Osteocyte (in vitro differentiated cells): ENCODE measurements at regions not wholly inside any gene's neighbourhood (a gene's known extent, or its start where the extent isn't known, plus 50 kb on each side); places are given as distances from the start of the nearest gene placed in this dataset.

Source experiments
- DNase-seq: peaks from one replicate; pipeline ENCODE4 v3.0.0; 2021; ENCODE audit warnings: mixed read lengths; ENCODE audit not compliant: unreplicated experiment; ENCODE audit errors: extremely low spot score
- H3K27ac Mint-ChIP-seq: one replicate; pipeline ENCODE4 v1.8.0; 2021; ENCODE audit warnings: mild to moderate bottlenecking, mixed read lengths; ENCODE audit not compliant: unreplicated experiment
- H3K27me3 Mint-ChIP-seq: one replicate; pipeline ENCODE4 v1.8.0; 2021; ENCODE audit warnings: mixed read lengths; ENCODE audit not compliant: unreplicated experiment
- H3K36me3 Mint-ChIP-seq: one replicate; pipeline ENCODE4 v1.8.0; 2021; ENCODE audit warnings: mixed read lengths; ENCODE audit not compliant: unreplicated experiment
- H3K4me1 Mint-ChIP-seq: one replicate; pipeline ENCODE4 v1.8.0; 2021; ENCODE audit warnings: mixed read lengths; ENCODE audit not compliant: unreplicated experiment
- H3K4me3 Mint-ChIP-seq: one replicate; pipeline ENCODE4 v1.8.0; 2021; ENCODE audit warnings: mild to moderate bottlenecking, moderate library complexity, mixed read lengths; ENCODE audit not compliant: unreplicated experiment
- H3K9me3 Mint-ChIP-seq: one replicate; pipeline ENCODE4 v1.8.0; 2021; ENCODE audit warnings: mixed read lengths; ENCODE audit not compliant: unreplicated experiment
- CTCF ChIP-seq: fragments of 200-600 bp; sonication (generic); IDR thresholded peaks from 2 replicates; pipeline ENCODE4 v1.5.0; 2021; ENCODE audit warnings: antibody characterized with exemption, mild to moderate bottlenecking, moderate library complexity

DNA sequence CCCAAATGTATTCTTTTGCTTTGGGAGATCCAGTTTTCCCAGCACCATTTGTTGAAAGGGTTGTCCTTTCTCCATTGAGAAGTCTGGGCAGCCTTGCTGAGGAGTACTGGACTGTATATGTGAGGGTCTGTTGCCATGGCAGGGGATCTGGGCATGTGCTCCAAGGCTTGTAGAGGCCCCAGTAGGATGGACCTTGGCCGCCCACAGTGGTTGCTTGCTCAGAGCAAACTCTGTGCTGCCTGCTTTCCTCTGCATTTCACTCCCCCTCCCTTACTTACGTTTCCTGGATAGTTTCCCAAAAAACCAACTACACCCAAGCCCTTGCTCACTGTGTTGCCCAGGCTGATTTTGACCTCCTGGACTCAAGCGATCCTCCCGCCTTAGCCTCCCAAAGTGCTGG, 97.2 kb upstream of the PRR23E start:
- Mint-ChIP-seq H3K27me3 (peaks cover 29% of the 10 kb centered on the region), H3K36me3 (no peaks in the 10 kb centered on the region), H3K4me1 (peaks cover 4% of the 10 kb centered on the region), H3K27ac (no peak overlapping the region), H3K4me3 (no peak overlapping the region), H3K9me3 (peaks cover 4% of the 10 kb centered on the region)
- no peak for DNase-seq
- no peak for TF ChIP-seq CTCF

DNA sequence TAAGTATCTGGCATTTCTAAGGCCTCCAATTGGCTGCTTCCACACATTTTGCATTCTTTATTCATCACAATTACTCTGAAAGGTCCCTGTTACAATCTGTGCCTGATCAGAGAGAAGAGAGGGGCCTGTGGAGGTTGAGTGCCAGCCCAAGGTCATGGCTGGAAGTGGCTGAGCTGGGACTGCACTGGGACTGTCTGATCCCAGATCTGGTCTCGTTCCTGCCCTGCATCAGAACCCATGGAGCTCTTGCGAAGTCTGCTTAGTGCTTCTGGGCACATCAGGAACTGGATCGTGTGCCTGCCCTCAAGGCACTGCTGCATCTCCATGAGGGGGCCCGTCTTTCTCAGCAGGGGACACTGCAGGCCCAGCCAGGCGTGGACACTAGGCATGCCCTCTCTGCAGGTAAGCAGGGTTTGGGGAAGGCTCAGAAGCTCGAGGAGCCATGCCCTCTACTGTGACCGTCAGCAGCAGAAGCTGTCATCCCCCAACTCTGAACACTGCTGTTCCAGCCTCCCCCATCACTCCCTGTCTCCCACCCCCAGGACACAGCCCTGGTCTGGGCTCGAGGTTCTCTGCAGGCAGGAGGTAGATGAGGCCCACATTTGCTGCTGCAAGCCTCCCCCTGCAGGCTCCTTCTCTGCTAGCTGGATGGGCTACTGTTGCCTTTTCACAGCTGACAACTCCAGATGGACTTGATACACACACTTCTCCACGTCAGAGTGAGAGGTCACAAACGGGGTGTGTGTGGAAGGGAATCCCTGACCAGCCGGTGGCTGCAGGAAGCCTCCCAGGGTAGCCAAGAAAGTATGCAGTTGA, 96.5 kb upstream of the PRR23E start:
- DNase-seq: no peak
- Mint-ChIP-seq H3K36me3 (no peaks in the 10 kb centered on the region), H3K27me3 (peaks cover 26% of the 10 kb centered on the region), H3K4me3 (no peak overlapping the region), H3K9me3 (peaks cover 4% of the 10 kb centered on the region), H3K4me1 (peaks cover 4% of the 10 kb centered on the region), H3K27ac (no peak overlapping the region)
- TF ChIP-seq CTCF: no peak

DNA sequence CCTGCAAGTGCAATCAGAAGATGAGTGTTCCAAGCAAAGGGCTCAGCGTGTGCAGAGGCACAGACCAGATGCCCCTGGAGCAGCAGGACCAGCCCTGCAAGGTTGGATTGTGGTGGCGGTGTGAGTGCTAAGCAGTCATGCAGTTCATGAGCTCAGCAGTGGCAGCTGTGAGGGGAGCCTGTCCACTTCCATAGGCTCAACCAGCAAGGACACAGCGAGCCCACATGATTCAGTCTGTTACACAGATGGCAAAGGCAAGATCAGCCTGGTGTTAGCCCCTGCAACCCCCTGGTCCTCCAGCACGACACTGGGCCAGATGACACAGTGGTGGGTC, 95.9 kb upstream of the PRR23E start:
- Mint-ChIP-seq H3K4me1 (peaks cover 4% of the 10 kb centered on the region), H3K27me3 (peaks cover 21% of the 10 kb centered on the region), H3K27ac (no peak overlapping the region), H3K9me3 (peaks cover 4% of the 10 kb centered on the region), H3K4me3 (no peak overlapping the region), H3K36me3 (no peaks in the 10 kb centered on the region)
- DNase-seq: no peak
- no peak for TF ChIP-seq CTCF

- no peak overlapping the region for H3K27ac Mint-ChIP-seq
- peaks cover 26% of the 10 kb centered on the region for H3K27me3 Mint-ChIP-seq
- H3K4me3 Mint-ChIP-seq: no peak overlapping the region
- H3K36me3 Mint-ChIP-seq: no peaks in the 10 kb centered on the region
- TF ChIP-seq CTCF: no peak
- no peak for DNase-seq
- peaks cover 3% of the 10 kb centered on the region for H3K4me1 Mint-ChIP-seq
- peaks cover 4% of the 10 kb centered on the region for H3K9me3 Mint-ChIP-seq
These were observed 95.5 kb upstream of the PRR23E start for GRCh38 chr3:127097481-127097880.

DNA sequence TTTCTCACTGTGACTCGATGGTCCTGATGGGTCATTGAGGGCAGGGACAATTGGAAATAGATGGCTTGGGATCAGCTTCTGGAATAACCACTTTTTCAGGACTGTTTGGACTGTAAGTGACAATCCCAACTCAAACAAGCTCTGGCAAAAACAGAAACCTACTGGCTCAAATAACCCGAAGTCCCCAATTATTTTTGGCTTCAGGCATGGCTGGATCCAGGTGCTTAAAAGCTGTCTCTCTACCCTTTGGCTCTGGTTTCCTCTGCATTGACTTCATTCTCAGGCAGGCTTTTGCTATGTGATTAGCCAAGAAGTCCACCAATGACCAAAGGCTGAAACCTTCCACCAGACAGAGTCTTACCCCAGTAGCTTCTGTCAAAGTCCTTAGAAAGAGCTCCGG, 92.9 kb upstream of the PRR23E start:
- no peaks in the 10 kb centered on the region for H3K4me1 Mint-ChIP-seq
- H3K36me3 Mint-ChIP-seq: no peaks in the 10 kb centered on the region
- H3K9me3 Mint-ChIP-seq: peaks cover 4% of the 10 kb centered on the region
- TF ChIP-seq CTCF: no peak
- no peak overlapping the region for H3K4me3 Mint-ChIP-seq
- no peak overlapping the region for H3K27ac Mint-ChIP-seq
- DNase-seq: no peak
- peaks cover 30% of the 10 kb centered on the region for H3K27me3 Mint-ChIP-seq
